Natural killer cell treated with Interleukin-12 subunit alpha and Interleukin-12 subunit beta and Interleukin-15 and Interleukin-18, amount 100 ng/mL, for 72 hours (primary cell): ENCODE measurements at regions not wholly inside any gene's neighbourhood (a gene's known extent, or its start where the extent isn't known, plus 50 kb on each side); places are given as distances from the start of the nearest gene placed in this dataset.

Experiments used
- ATAC-seq, 2 donors: fragments of 150-1000 bp; cut with Tn5 transposase in 1 of 2; sonication (Bioruptor Pico), chemical (Tn5 transposase) in 1 of 2; 2 replicates each; pipeline ENCODE4 v1.10.0; 2021
- DNase-seq: peaks from one replicate; pipeline ENCODE4 v3.0.0; 2022; ENCODE audit warnings: low spot score
- H3K27ac Mint-ChIP-seq, 2 donors: 1 replicate in 1 of 2; 2 replicates in 1 of 2; pipeline ENCODE4 v1.8.0; 2022; ENCODE audit warnings: mixed read lengths in 2 of 2, mild to moderate bottlenecking in 1 of 2, moderate library complexity in 1 of 2
- H3K27me3 Mint-ChIP-seq, 2 donors: 1 replicate in 1 of 2; 2 replicates in 1 of 2; pipeline ENCODE4 v1.8.0; 2022; ENCODE audit warnings: mixed read lengths in 2 of 2
- H3K36me3 Mint-ChIP-seq: one replicate; pipeline ENCODE4 v1.8.0; 2022; ENCODE audit warnings: mixed read lengths
- H3K4me1 Mint-ChIP-seq, 2 donors: 1 replicate in 1 of 2; 2 replicates in 1 of 2; pipeline ENCODE4 v1.8.0; 2022; ENCODE audit warnings: low read depth in 2 of 2, mixed read lengths in 2 of 2, mild to moderate bottlenecking in 1 of 2
- H3K4me3 Mint-ChIP-seq: one replicate; pipeline ENCODE4 v1.8.0; 2022; ENCODE audit warnings: mixed read lengths
- H3K9me3 Mint-ChIP-seq: 2 replicates; pipeline ENCODE4 v1.8.0; 2022; ENCODE audit warnings: mixed read lengths

GRCh38 chrX:20477836-20478524, 211.3 kb upstream of the RPS6KA3 start:
- no peak for ATAC-seq
- Mint-ChIP-seq H3K27me3 (peaks cover 0 to 10% of the 10 kb centered on the region in 2 donors), H3K4me1 (no peaks in the 10 kb centered on the region), H3K27ac (no peak overlapping the region), H3K36me3 (no peaks in the 10 kb centered on the region), H3K4me3 (no peak overlapping the region), H3K9me3 (no peaks in the 10 kb centered on the region)
- no peak for DNase-seq

- no peak overlapping the region for H3K27ac Mint-ChIP-seq
- peaks cover 0 to 9% of the 10 kb centered on the region in 2 donors for H3K27me3 Mint-ChIP-seq
- ATAC-seq: no peak
- no peak for DNase-seq
- no peaks in the 10 kb centered on the region for H3K4me1 Mint-ChIP-seq
- no peak overlapping the region for H3K4me3 Mint-ChIP-seq
- H3K36me3 Mint-ChIP-seq: no peaks in the 10 kb centered on the region
- no peaks in the 10 kb centered on the region for H3K9me3 Mint-ChIP-seq
Observed at GRCh38 chrX:20477219-20477618, 210.5 kb upstream of the RPS6KA3 start.

GRCh38 chrX:20472620-20473258, 206.0 kb upstream of the RPS6KA3 start:
- ATAC-seq (no peak), DNase-seq (no peak)
- Mint-ChIP-seq H3K9me3 (no peaks in the 10 kb centered on the region), H3K4me1 (no peaks in the 10 kb centered on the region), H3K4me3 (no peak overlapping the region), H3K27ac (no peak overlapping the region), H3K27me3 (peaks cover 0 to 2% of the 10 kb centered on the region in 2 donors), H3K36me3 (no peaks in the 10 kb centered on the region)

- ATAC-seq (no peak), DNase-seq (no peak)
- no peaks in the 10 kb centered on the region for H3K36me3 Mint-ChIP-seq
- no peaks in the 10 kb centered on the region for H3K4me1 Mint-ChIP-seq
- no peak overlapping the region for H3K4me3 Mint-ChIP-seq
- H3K9me3 Mint-ChIP-seq: no peaks in the 10 kb centered on the region
- H3K27ac Mint-ChIP-seq: no peak overlapping the region
- H3K27me3 Mint-ChIP-seq: peaks cover 0 to 4% of the 10 kb centered on the region in 2 donors
Observed at GRCh38 chrX:20472148-20472547, 205.4 kb upstream of the RPS6KA3 start.

- Mint-ChIP-seq H3K27ac (no peak overlapping the region), H3K36me3 (no peaks in the 10 kb centered on the region), H3K4me3 (no peak overlapping the region), H3K4me1 (no peaks in the 10 kb centered on the region), H3K9me3 (no peaks in the 10 kb centered on the region), H3K27me3 (peaks cover 0 to 4% of the 10 kb centered on the region in 2 donors)
- no peak for DNase-seq
- no peak for ATAC-seq
Observed at GRCh38 chrX:20471483-20471882, 204.8 kb upstream of the RPS6KA3 start.

GRCh38 chrX:20463296-20464075, 196.8 kb upstream of the RPS6KA3 start:
- Mint-ChIP-seq H3K9me3 (peaks cover 7% of the 10 kb centered on the region), H3K27ac (no peak overlapping the region), H3K27me3 (peaks cover 0 to 25% of the 10 kb centered on the region in 2 donors), H3K4me3 (peak overlapping the region; percentile 2), H3K4me1 (peaks cover 14 to 23% of the 10 kb centered on the region in 2 donors), H3K36me3 (no peaks in the 10 kb centered on the region)
- ATAC-seq (no peak), DNase-seq (no peak)

GRCh38 chrX:20461576-20461975, 194.9 kb upstream of the RPS6KA3 start:
- Mint-ChIP-seq H3K27ac (no peak overlapping the region), H3K4me3 (no peak overlapping the region), H3K27me3 (peaks cover 0 to 25% of the 10 kb centered on the region in 2 donors), H3K36me3 (no peaks in the 10 kb centered on the region), H3K4me1 (peaks cover 16 to 29% of the 10 kb centered on the region in 2 donors), H3K9me3 (peaks cover 7% of the 10 kb centered on the region)
- ATAC-seq: no peak
- DNase-seq: no peak

GRCh38 chrX:20461002-20461401, 194.3 kb upstream of the RPS6KA3 start:
- Mint-ChIP-seq H3K9me3 (peaks cover 7% of the 10 kb centered on the region), H3K27ac (peak overlapping the region in 1 of 2 donors; percentile 13), H3K36me3 (no peaks in the 10 kb centered on the region), H3K27me3 (peaks cover 0 to 25% of the 10 kb centered on the region in 2 donors), H3K4me1 (peaks cover 16 to 30% of the 10 kb centered on the region in 2 donors), H3K4me3 (no peak overlapping the region)
- DNase-seq (no peak), ATAC-seq (no peak)

- Mint-ChIP-seq H3K27ac (peak overlapping the region in 1 of 2 donors; percentile 13), H3K27me3 (peaks cover 0 to 21% of the 10 kb centered on the region in 2 donors), H3K36me3 (no peaks in the 10 kb centered on the region), H3K4me3 (peak overlapping the region; percentile 35), H3K4me1 (peaks cover 16 to 38% of the 10 kb centered on the region in 2 donors), H3K9me3 (no peaks in the 10 kb centered on the region)
- no peak for DNase-seq
- no peak for ATAC-seq
Observed at GRCh38 chrX:20459410-20460350, 193.0 kb upstream of the RPS6KA3 start.

GRCh38 chrX:20456971-20457370, 190.3 kb upstream of the RPS6KA3 start:
- ATAC-seq (no peak), DNase-seq (no peak)
- H3K36me3 Mint-ChIP-seq: no peaks in the 10 kb centered on the region
- H3K27ac Mint-ChIP-seq: no peak overlapping the region
- H3K4me3 Mint-ChIP-seq: no peak overlapping the region
- H3K27me3 Mint-ChIP-seq: peaks cover 0 to 18% of the 10 kb centered on the region in 2 donors
- no peaks in the 10 kb centered on the region for H3K9me3 Mint-ChIP-seq
- H3K4me1 Mint-ChIP-seq: peaks cover 23 to 52% of the 10 kb centered on the region in 2 donors

GRCh38 chrX:20455001-20455400, 188.3 kb upstream of the RPS6KA3 start:
- no peaks in the 10 kb centered on the region for H3K9me3 Mint-ChIP-seq
- no peak for ATAC-seq
- DNase-seq: no peak
- H3K27ac Mint-ChIP-seq: peak overlapping the region in 1 of 2 donors; percentile 61
- peaks cover 28 to 50% of the 10 kb centered on the region in 2 donors for H3K4me1 Mint-ChIP-seq
- H3K27me3 Mint-ChIP-seq: peaks cover 0 to 8% of the 10 kb centered on the region in 2 donors
- peak overlapping the region; percentile 38 for H3K4me3 Mint-ChIP-seq
- no peaks in the 10 kb centered on the region for H3K36me3 Mint-ChIP-seq

- Mint-ChIP-seq H3K9me3 (no peaks in the 10 kb centered on the region), H3K36me3 (no peaks in the 10 kb centered on the region), H3K27ac (peak overlapping the region; percentile 40 to 72), H3K27me3 (peaks cover 0 to 8% of the 10 kb centered on the region in 2 donors), H3K4me3 (peak overlapping the region; percentile 53), H3K4me1 (peaks cover 22 to 41% of the 10 kb centered on the region in 2 donors)
- ATAC-seq (peak; percentile 50 to 86), DNase-seq (no peak)
Observed at GRCh38 chrX:20454117-20454516, 187.4 kb upstream of the RPS6KA3 start.

- Mint-ChIP-seq H3K27ac (peak overlapping the region; percentile 88 to 89), H3K4me3 (peak overlapping the region; percentile 73), H3K4me1 (peaks cover 16 to 41% of the 10 kb centered on the region in 2 donors)
Observed at GRCh38 chrX:20452487-20452886, 185.8 kb upstream of the RPS6KA3 start.

More at GRCh38 chrX:20452487-20452886, 185.8 kb upstream of the RPS6KA3 start:
- H3K9me3 Mint-ChIP-seq: no peaks in the 10 kb centered on the region
- H3K27me3 Mint-ChIP-seq: peaks cover 0 to 4% of the 10 kb centered on the region in 2 donors
- DNase-seq (no peak), ATAC-seq (peak; percentile 64 to 70)
- H3K36me3 Mint-ChIP-seq: no peaks in the 10 kb centered on the region
